Tibial nerve (tissue), 3 donors: ENCODE measurements at regions not wholly inside any gene's neighbourhood (a gene's known extent, or its start where the extent isn't known, plus 50 kb on each side); places are given as distances from the start of the nearest gene placed in this dataset.

ENCODE experiments used
- CTCF ChIP-seq, 5 experiments: fragments of 200-600 bp in 3 of 5; fragments of 450-650 bp in 2 of 5; sonication (generic) in 3 of 5; IDR thresholded peaks; one replicate each; pipeline ENCODE4 v1.5.1; 2016 to 2019; ENCODE audit warnings: antibody characterized with exemption in 5 of 5, mild to moderate bottlenecking in 3 of 5, moderate library complexity in 2 of 5
- POLR2A ChIP-seq, 2 donors: fragments of 450-650 bp; IDR thresholded peaks; one replicate each; pipeline ENCODE4 v1.6.1; 2017; ENCODE audit warnings: antibody characterized with exemption in 2 of 2, mild to moderate bottlenecking in 2 of 2, moderate library complexity in 2 of 2

- TF ChIP-seq CTCF (IDR thresholded peaks at IDR 0.05): no peak
- TF ChIP-seq POLR2A (IDR thresholded peaks at IDR 0.05): no peak
These were observed 889.8 kb upstream of the GJE1 start for GRCh38 chr6:141242957-141243356.
